Activated naive CD4-positive, alpha-beta T cell (primary cell): ENCODE measurements at regions not wholly inside any gene's neighbourhood (a gene's known extent, or its start where the extent isn't known, plus 50 kb on each side); places are given as distances from the start of the nearest gene placed in this dataset.

Experiments
- DNase-seq, 4 experiments: peaks; one replicate each; lab custom pipeline; 2025; lab: John Stamatoyannopoulos, UW

GRCh38 chr11:95387325-95387724, 156.3 kb upstream of the SESN3 start:
- no peak for DNase-seq

- no peak for DNase-seq
These were observed 154.6 kb upstream of the SESN3 start for GRCh38 chr11:95385577-95385976.

- no peak for DNase-seq
These were observed 148.5 kb upstream of the SESN3 start for GRCh38 chr11:95379479-95379878.

GRCh38 chr11:95378789-95379188, 147.8 kb upstream of the SESN3 start:
- no peak for DNase-seq

GRCh38 chr11:95378111-95378510, 147.1 kb upstream of the SESN3 start:
- DNase-seq = no peak

GRCh38 chr11:95375886-95376285, 144.9 kb upstream of the SESN3 start:
- DNase-seq = no peak

- no peak for DNase-seq
These were observed 144.4 kb upstream of the SESN3 start for GRCh38 chr11:95375451-95375850.

- DNase-seq = no peak
These were observed 143.1 kb upstream of the SESN3 start for GRCh38 chr11:95374105-95374504.

GRCh38 chr11:95373241-95373640, 142.2 kb upstream of the SESN3 start:
- DNase-seq = no peak

GRCh38 chr11:95372097-95372656, 141.2 kb upstream of the SESN3 start:
- DNase-seq = no peak

GRCh38 chr11:95371153-95371552, 140.2 kb upstream of the SESN3 start:
- no peak for DNase-seq

- no peak for DNase-seq
These were observed 136.7 kb upstream of the SESN3 start for GRCh38 chr11:95367726-95368125.

GRCh38 chr11:95365348-95365747, 134.3 kb upstream of the SESN3 start:
- DNase-seq = no peak

GRCh38 chr11:95364324-95365295, 133.6 kb upstream of the SESN3 start:
- no peak for DNase-seq

GRCh38 chr11:95363708-95364107, 132.7 kb upstream of the SESN3 start:
- DNase-seq = no peak

- DNase-seq = no peak
These were observed 132.2 kb upstream of the SESN3 start for GRCh38 chr11:95363164-95363563.

GRCh38 chr11:95361180-95361579, 130.2 kb upstream of the SESN3 start:
- DNase-seq = no peak

- DNase-seq = no peak
These were observed 129.5 kb upstream of the SESN3 start for GRCh38 chr11:95360377-95361075.

- DNase-seq = no peak
These were observed 128.8 kb upstream of the SESN3 start for GRCh38 chr11:95359756-95360155.

GRCh38 chr11:95359341-95359663, 128.3 kb upstream of the SESN3 start:
- DNase-seq = no peak

GRCh38 chr11:95358511-95359340, 127.7 kb upstream of the SESN3 start:
- DNase-seq = no peak

- DNase-seq = no peak
These were observed 123.3 kb upstream of the SESN3 start for GRCh38 chr11:95354304-95354703.
